Subcutaneous abdominal adipose tissue (tissue), 5 donors: ENCODE measurements at regions not wholly inside any gene's neighbourhood (a gene's known extent, or its start where the extent isn't known, plus 50 kb on each side); places are given as distances from the start of the nearest gene placed in this dataset.
"Not testable (repeated sequence)": the region's sequence is repeated elsewhere in the genome, so short reads cannot be mapped to it uniquely, and the experiment has no call there.

Experiments
- H3K27ac ChIP-seq: one replicate; pipeline ENCODE4 v1.7.0; 2013; ENCODE audit warnings: low read depth, mild to moderate bottlenecking, inconsistent platforms, low read length, moderate library complexity
- H3K27me3 ChIP-seq, 5 donors: one replicate each; pipeline ENCODE4 v1.7.0; 2013; ENCODE audit warnings: low read length in 5 of 5, inconsistent platforms in 1 of 5; ENCODE audit not compliant: control insufficient read depth in 5 of 5, insufficient read depth in 4 of 5
- H3K36me3 ChIP-seq, 5 donors: one replicate each; pipeline ENCODE4 v1.7.0; 2013; ENCODE audit warnings: low read length in 5 of 5; ENCODE audit not compliant: control insufficient read depth in 5 of 5, insufficient read depth in 5 of 5
- H3K4me1 ChIP-seq, 5 donors: one replicate each; pipeline ENCODE4 v1.7.0; 2013; ENCODE audit warnings: low read length in 5 of 5, mild to moderate bottlenecking in 3 of 5, moderate library complexity in 1 of 5; ENCODE audit not compliant: control insufficient read depth in 5 of 5, insufficient read depth in 5 of 5
- H3K4me3 ChIP-seq, 5 donors: one replicate each; pipeline ENCODE4 v1.7.0; 2013; ENCODE audit warnings: low read length in 5 of 5, low read depth in 1 of 5
- H3K9ac ChIP-seq, 5 donors: one replicate each; pipeline ENCODE4 v1.7.0; 2013; ENCODE audit warnings: low read length in 5 of 5, mild to moderate bottlenecking in 4 of 5, moderate library complexity in 3 of 5
- H3K9me3 ChIP-seq, 5 donors: one replicate each; pipeline ENCODE4 v1.7.0; 2013; ENCODE audit warnings: low read length in 5 of 5; ENCODE audit not compliant: control insufficient read depth in 5 of 5
- donor health status: healthy.
- donor health status: healthy.
- donor health status: healthy.
- donor health status: healthy.
- donor health status: healthy.

- H3K9ac ChIP-seq = no peak overlapping the region
- H3K27ac ChIP-seq = no peak overlapping the region
- no peak overlapping the region for H3K4me3 ChIP-seq
- no peaks in the 10 kb centered on the region for H3K27me3 ChIP-seq
- H3K4me1 ChIP-seq = no peaks in the 10 kb centered on the region
- H3K36me3 ChIP-seq = no peaks in the 10 kb centered on the region
- no peaks in the 10 kb centered on the region for H3K9me3 ChIP-seq
Observed at GRCh38 chr12:9319044-9319841, 111.0 kb upstream of the PZP start.

- not testable (repeated sequence) for H3K4me3 ChIP-seq, H3K9ac ChIP-seq, H3K27me3 ChIP-seq, H3K27ac ChIP-seq, H3K9me3 ChIP-seq, H3K4me1 ChIP-seq
- peaks cover 0 to 13% (median 0%) of the 10 kb centered on the region in 5 donors for H3K36me3 ChIP-seq
Observed at GRCh38 chr12:9313479-9313878, 105.3 kb upstream of the PZP start.

GRCh38 chr12:9312406-9313392 is 104.5 kb upstream of the PZP start:
- H3K36me3 ChIP-seq = peaks cover 0 to 16% (median 0%) of the 10 kb centered on the region in 5 donors
- not testable (repeated sequence) for H3K4me3 ChIP-seq, H3K9me3 ChIP-seq, H3K9ac ChIP-seq, H3K27ac ChIP-seq, H3K4me1 ChIP-seq, H3K27me3 ChIP-seq

GRCh38 chr12:9311454-9311853 is 103.3 kb upstream of the PZP start:
- H3K9me3 ChIP-seq, H3K4me1 ChIP-seq, H3K9ac ChIP-seq, H3K27me3 ChIP-seq, H3K4me3 ChIP-seq, H3K27ac ChIP-seq: not testable (repeated sequence)
- H3K36me3 ChIP-seq = peaks cover 0 to 23% (median 0%) of the 10 kb centered on the region in 5 donors

- not testable (repeated sequence) for H3K9ac ChIP-seq, H3K4me3 ChIP-seq, H3K9me3 ChIP-seq, H3K4me1 ChIP-seq, H3K27ac ChIP-seq, H3K27me3 ChIP-seq
- H3K36me3 ChIP-seq = peaks cover 0 to 23% (median 0%) of the 10 kb centered on the region in 5 donors
Observed at GRCh38 chr12:9310645-9311044, 102.5 kb upstream of the PZP start.

- H3K4me3 ChIP-seq, H3K9ac ChIP-seq, H3K4me1 ChIP-seq, H3K27me3 ChIP-seq, H3K27ac ChIP-seq, H3K9me3 ChIP-seq: not testable (repeated sequence)
- H3K36me3 ChIP-seq = peaks cover 0 to 26% (median 0%) of the 10 kb centered on the region in 5 donors
Observed at GRCh38 chr12:9309749-9310148, 101.6 kb upstream of the PZP start.

GRCh38 chr12:9308745-9309144 is 100.5 kb upstream of the PZP start:
- H3K27ac ChIP-seq, H3K4me1 ChIP-seq, H3K9ac ChIP-seq, H3K4me3 ChIP-seq, H3K9me3 ChIP-seq, H3K27me3 ChIP-seq: not testable (repeated sequence)
- peaks cover 0 to 31% (median 0%) of the 10 kb centered on the region in 5 donors for H3K36me3 ChIP-seq

GRCh38 chr12:9308163-9308562 is 100.0 kb upstream of the PZP start:
- not testable (repeated sequence) for H3K9ac ChIP-seq, H3K4me3 ChIP-seq, H3K27ac ChIP-seq, H3K9me3 ChIP-seq, H3K27me3 ChIP-seq, H3K4me1 ChIP-seq
- peaks cover 0 to 28% (median 0%) of the 10 kb centered on the region in 5 donors for H3K36me3 ChIP-seq

- not testable (repeated sequence) for H3K4me1 ChIP-seq, H3K27ac ChIP-seq, H3K9me3 ChIP-seq, H3K4me3 ChIP-seq, H3K9ac ChIP-seq, H3K27me3 ChIP-seq
- peaks cover 0 to 25% (median 0%) of the 10 kb centered on the region in 5 donors for H3K36me3 ChIP-seq
Observed at GRCh38 chr12:9307255-9307654, 99.1 kb upstream of the PZP start.

- not testable (repeated sequence) for H3K4me3 ChIP-seq, H3K9me3 ChIP-seq, H3K4me1 ChIP-seq, H3K27ac ChIP-seq, H3K9ac ChIP-seq, H3K27me3 ChIP-seq
- peaks cover 0 to 20% (median 0%) of the 10 kb centered on the region in 5 donors for H3K36me3 ChIP-seq
Observed at GRCh38 chr12:9306004-9306403, 97.8 kb upstream of the PZP start.
